ENCODE measurements at regions not wholly inside any gene's neighbourhood (a gene's known extent, or its start where the extent isn't known, plus 50 kb on each side); places are given as distances from the start of the nearest gene placed in this dataset.

DNA sequence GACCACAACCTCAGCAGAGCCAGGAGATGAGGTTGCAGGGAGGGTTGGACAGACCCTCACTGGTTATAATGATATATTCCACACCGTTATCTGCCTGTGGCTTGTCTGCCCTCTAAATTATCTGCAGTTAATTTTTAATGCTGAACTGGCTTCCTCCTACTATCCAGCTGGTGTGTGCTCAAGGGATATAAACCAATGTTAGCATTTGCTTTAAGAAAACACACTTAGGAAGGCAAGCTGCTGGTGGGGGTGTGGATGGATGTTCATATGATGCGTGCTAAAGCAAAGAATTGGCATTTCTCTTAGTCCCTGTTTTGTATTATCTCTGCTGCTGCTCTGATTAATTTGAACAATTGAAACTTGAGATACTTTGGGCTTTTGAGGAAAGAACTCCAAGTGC lies 132.2 kb upstream of the NPVF start:
- DNase-seq (ENCODE audit: low spot score) = no peak

DNA sequence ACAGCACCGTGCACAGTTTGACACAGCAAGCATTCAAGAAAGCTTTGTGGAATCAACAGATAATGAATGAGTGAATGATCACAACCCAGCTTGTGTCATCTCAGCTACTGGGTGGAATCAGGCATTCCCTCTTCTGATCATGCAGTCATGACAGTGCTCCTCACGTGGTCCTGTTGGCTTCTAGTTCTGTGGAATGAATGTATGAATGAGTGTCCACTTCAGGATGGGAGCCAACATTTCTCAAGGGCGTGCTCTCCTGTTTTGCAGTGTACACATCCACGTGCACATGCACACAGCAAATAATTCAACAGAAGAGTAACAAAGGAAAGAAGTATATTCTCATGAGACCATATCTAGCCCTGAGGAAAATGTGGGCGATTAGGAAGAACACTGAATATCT lies 133.1 kb upstream of the NPVF start:
- DNase-seq (ENCODE audit: low spot score) = no peak

DNA sequence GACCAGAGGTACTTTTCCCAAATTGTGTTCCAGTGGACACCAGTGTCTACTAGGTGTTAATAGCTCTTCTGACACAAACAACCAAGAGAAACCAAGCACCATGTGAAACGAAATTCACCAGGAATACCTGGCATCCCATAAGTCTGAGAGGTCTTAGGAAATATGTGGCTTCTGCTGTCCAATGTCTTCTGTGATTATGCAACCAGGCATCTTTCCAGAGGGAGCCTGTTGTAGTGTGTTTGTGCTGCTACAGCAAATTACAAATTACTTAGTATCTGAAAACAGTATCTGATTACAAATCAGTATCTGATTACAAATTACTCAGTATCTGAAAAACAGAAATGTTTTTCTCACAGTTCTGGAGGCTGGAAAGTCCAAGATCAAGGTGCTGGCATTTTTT lies 133.6 kb upstream of the NPVF start:
- DNase-seq (ENCODE audit: low spot score) = no peak

DNA sequence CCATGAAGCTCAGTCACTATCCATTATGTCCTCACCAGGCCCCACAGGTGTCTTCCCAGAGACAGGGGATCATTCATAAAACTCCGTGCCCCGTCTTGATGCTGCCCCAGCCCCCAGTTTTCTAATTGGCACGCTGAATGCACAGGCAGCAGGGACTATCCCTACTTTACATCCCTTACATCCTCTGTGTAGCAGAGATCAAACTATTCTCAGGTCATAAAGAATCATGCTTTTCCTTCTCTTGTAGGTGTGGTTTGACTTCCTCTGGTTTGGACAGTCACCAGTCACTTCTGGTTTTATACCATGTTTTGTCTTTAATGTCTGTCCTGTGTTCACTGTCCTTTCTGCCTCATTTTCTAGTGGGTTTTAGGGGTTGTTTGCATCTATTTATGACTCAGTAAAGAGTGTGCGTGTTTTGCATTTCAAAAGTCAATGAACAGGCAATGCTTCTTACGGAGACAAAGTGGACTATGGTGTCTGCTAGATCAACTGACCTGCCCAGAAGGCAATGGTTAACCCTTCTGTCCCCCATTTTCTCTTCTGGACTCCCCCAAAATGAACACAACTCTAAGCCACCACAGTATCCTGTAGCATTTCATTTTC lies 140.4 kb upstream of the NPVF start:
- DNase-seq (ENCODE audit: low spot score) = no peak

DNA sequence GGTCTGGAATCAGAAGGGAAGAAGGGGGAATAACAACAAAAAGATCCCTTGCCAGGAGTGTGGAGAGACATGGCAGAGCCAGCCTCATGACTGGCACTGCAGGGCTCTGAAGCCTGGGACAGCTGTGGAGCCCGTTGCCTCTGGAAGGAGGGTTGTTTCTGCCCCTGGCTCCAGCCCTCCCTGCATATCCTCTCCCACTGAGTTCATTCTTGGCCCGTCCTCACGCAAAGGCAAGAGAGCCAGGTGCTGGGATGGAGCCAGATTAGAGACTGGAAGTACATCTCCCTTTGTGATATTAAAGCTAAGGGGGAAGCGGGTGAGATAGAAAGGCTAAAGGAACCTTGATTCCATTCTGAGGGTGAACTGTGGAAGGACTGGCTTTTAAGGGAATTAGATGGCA lies 141.5 kb upstream of the NPVF start:
- no peak for DNase-seq (ENCODE audit: low spot score)

DNA sequence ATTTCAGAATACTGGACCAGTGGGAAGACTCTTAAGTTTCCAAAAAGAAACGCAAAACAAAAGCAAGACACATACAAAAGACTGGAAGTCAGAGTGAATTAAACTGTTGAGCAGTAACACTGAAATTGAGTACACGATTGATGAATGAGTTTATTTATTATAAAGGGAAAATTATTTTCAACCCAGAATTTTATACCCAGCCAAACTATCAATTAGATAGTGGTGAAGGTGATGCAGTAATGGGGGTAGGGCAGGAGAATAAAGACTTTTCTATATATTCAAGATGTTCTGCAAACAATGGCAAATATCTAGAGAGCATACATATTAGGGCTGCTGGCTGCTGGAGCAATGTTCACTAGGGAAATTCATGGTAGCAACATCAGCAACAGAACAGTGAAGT lies 143.7 kb upstream of the NPVF start:
- no peak for DNase-seq (ENCODE audit: low spot score)

DNA sequence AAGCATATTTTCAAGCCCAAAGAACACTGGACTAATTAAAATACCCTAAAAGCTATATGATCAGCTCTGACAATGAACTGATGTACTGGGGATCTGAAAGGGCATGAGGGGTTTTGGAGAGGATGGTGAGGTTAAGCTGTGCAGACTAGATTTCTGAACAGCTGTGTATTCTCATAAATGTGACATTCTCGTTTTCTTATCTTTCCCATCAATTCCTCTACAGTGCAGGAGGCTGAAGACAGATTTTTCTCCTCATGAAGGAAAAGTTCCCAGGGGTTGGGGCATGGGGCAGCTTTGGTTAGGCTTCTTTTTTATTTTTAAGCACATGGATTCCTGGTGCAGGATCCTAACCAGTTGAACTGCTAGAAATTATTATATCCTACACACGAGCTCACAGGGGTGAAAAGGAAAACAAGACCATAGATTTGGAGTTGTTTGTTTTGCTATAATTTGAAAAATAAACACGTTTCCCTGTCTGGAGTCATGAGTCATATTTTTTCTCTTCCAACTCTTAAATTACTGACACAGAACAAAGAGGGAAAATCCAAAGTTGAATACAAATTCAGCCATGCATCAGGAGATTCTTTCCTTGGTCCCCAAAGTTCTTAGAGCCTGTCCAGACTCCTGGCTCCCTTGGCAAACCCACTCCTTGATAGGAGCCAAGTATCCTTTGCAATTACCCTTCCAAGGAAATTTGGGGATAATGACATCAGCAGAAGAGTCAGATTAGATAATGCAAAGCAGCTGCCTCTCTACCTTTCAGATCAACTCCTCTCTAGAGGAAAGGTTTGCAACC lies 147.7 kb upstream of the NPVF start:
- DNase-seq (ENCODE audit: low spot score) = no peak

DNA sequence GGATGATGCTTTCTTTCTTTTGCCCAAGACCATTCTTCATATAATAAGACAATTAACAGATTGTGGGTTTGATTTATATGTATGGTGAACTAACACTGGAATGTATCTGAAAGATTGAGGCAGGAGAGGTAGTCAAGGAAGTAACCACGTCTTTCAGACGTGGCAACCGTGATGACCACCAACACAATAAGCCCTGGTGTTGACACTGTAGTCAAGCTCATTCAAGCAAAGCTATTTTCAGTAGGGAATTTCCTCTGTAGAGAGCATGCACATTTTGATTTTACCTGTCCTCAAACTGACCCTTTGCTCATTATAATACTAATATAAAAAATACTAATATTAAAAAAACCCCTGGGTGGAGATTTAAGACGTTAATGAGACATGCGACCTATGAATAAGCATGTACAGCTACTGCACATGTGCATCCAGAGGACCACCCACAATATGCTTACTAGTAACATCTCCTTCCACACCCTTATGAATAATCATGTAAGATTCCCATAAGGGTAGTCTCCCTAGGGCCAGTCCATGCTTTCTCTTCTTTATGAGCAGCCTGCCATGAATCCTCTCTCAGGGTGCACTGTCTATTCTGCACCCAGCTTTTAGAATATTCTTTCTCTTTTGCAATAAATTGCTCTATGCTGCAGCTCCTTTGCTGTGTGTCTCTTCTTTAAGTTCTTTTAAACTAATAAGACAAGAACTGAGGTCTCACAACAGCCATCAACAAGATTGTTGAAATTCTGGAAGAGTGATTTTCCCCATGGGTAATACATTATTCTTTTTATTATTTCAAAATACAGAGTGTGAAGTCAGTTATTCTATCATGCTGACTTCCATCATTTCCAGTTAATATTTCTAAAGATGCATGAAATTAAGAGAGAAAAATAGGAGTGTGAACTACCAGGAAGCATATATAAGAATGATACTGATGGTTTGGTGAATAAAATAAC lies 151.3 kb upstream of the NPVF start:
- no peak for DNase-seq (ENCODE audit: low spot score)

DNA sequence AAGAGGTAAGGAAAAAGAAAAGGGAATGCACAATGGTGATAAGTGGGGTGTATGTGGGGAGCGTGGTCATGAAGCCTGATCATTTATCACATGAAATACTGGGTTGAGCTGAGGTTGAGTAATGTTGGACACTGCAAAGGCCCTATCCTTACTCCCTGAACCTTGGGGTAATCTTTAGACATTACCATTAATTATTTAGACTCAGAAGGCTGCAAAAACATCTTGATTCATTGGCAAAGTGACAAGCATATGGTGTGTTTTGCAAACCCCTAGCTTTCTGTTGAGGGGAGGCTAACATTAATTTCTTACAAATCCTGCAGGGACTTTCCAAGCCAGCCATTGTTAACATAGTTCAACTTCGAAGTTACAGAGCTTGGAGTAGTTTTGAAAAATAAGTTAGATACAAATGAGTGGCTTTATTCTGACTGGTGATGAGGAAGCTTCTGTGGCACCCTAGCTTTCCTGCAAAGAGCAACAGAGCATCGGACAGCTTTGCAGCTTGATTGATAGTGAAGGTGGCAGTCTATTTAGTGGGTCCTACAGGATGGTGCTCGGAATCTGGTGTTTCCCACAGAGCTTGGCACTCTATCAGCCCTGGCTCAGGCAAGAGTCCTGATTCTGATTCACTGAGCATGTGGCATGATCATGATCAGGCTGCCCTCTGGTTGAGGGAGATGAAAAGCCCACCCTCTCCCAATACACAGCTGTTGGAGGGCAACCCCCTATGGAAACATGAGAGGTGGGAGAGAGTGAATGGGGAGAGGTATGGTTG lies 153.7 kb upstream of the NPVF start:
- DNase-seq (ENCODE audit: low spot score) = no peak

DNA sequence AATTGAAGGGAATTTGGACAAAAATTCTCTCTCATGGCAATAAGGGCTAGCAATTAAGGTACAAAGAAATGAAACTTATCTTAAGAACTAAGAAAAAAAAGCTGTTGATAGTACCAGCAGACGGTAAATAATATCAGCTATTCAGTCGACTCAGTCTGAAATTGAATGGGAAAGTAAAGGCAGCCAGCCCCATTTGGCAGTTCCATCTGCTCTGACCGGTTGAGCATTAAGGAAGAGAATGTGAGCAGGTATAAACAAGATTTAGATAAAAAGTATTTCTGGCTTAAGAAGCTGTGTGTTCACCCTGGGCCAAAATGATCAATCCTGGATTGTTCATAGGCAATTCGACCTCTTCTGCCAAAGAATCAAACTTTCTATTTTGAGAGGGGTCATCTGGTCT lies 154.6 kb upstream of the NPVF start:
- DNase-seq (ENCODE audit: low spot score) = no peak

DNA sequence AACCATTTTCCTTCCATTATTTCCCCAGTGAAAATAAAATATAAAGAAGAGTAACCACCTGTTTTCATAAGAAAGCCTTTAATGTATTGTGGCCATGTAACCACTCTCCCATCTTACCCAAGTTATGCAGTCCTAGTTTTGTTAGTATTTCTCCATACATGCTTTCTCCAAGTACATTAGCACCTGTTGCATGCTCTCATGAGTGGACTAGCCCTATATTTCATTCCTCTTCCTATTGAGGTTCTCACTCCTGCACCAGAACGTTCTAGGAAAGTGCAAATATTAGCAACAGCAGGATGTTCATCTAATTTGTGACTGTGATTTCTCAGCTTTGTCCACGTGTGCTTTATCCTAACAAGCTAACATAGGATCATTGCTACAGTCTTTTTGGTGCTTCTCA lies 155.1 kb upstream of the NPVF start:
- no peak for DNase-seq (ENCODE audit: low spot score)

DNA sequence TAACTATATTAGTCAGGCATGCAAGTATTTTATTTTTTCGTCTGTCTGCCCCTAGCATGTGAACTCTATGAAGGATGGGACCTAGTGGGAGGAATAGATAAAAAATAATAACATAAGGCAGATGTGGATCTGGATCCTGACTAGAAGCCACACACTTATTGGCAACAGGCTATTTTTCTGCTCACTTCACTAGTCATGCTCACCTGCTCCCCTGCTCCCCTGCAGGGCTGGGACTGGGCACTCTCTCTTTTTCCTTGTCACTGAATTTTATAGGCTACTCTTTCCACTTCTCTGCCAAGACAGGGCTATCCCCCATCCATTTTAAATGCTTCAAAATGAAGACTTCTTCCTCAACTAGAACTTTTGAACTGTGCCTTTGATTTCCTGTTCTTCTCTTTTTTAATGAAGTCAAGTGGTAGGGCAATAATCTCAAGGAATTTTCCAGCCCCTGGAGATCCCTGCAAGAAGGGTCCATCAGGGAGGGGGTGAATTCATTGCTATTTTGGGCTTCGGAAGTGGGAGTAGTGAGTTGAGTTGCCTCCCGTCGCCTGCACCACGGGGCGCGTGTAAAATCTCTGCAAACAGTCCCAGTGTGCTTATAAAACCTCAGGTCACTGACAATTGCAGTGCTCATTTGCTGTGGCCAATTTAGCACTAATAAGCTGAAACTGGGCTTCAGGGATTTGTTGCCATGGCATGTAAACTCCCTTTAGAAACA lies 156.7 kb upstream of the NPVF start:
- no peak for DNase-seq (ENCODE audit: low spot score)

DNA sequence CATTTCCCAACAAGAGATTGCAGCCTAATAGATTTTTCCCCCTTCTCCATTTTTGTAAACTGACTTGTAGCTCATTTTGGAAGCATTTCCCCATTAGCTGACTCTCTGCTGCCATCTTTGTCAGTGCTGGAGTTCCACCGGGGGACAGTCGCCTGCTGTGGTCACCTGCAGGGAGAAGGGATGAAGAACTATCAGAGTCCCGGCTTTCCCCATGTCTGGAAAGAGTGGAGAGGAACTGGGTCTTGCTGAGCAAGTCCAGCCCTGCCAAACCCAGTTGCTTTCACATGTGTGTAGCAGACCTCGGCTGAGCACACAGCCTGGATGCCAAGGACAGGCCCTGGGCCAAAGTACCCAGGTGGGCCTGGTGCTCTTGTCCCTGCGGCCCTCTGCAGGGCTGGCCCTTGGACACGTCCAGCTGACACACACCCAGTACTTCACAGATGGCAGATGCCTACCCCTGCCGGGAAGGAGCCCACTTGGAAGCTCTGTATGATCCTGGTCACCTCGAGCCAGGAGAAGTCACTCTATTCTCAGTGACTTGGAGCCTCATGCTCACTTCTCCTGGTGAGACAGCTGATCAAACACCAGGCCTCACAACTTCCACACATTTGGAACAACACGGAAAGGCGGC lies 157.3 kb upstream of the NPVF start:
- no peak for DNase-seq (ENCODE audit: low spot score)

DNA sequence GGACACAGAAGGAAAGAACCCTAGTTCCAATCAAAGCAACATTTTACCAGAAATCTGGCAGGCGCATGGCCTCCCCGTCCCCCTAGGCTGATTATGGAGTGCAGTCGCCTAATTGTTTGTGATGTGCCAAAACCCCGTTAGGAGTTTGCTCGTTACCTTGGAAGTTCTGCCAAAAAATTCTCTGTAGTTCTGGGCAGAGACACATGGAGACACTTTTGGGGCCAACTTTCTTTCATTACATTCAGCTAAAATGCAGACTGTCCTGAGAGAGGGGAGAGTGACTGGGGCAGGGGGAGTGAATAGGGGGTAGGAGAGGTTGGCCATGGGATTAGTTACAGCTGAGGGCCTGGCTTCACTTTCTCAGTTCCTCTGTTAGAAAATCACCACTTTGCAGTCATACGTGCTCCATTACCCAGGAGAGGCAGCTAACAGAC lies 158.0 kb upstream of the NPVF start:
- no peak for DNase-seq (ENCODE audit: low spot score)

DNA sequence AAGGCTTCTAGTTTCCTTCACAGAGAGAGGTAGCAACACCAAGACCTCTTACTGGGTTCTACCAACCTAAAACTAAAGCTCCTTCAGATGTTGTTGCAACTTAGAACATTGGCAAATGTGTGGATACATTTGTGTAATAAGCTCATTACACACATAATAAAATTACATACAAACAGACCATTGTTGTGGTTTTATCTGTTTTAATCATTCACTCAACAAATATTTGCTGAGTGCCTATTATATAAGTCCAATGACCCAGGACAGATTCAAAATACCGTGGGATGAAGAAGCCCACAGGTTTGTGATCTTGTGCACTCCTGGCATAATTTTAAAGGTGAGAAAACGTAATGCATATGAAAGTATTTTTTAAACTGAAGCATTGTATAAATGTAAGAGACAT lies 160.4 kb upstream of the NPVF start:
- no peak for DNase-seq (ENCODE audit: low spot score)

DNA sequence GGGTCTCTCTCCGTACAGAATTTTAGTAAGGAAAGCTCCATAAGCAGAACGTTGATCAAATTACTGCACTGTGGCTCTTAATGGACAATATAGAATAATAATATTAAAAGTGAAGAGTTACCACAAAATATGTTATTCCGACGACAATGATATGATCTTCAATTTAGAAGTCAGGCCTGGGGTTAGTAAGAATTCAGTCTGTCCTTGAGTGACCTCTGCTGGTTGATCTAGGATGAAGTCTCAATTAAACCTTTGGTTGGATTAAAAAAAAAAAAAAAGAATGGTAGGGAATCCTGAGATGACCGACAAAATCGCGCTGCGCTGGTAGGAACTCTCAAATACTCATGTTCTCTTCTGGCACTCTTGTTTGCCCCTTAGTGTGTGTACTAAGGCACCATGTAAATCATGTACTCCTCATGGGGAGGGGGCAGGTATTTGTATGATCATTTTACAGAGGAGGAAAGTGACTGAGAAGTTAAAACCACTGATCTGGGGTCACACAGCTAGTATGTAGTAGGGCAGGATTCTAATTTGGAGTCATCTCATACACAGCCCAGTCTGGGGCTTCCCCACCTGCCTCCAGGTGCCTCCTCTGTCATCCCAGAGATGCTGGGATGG lies 161.3 kb upstream of the NPVF start:
- DNase-seq (ENCODE audit: low spot score) = peak; percentile 15

DNA sequence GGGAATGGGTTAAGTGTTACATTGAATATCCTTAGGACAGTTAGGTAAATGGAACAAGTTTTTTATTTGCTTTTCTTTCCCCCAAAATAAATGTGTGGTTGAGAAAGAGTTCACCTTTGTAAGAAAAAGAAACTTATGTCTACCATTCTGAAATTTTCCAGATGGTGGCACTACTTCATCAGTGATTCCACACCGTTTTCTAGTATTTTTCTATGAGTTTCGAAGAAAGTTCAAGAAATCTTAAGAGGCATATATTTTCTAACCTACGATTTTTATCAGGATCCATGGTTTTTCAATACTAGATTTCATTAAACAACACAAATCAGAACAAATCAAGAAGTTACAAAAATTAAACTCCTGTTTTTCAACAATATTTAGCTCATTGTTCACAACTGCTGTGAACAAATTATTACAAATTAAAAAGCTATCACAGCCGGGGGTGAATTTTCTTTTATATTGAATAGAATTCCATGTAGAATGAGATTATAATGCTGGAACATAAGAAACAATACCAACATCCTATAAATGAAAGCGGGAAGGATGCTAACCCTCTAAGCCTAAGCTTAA lies 163.1 kb upstream of the NPVF start:
- DNase-seq (ENCODE audit: low spot score) = no peak

DNA sequence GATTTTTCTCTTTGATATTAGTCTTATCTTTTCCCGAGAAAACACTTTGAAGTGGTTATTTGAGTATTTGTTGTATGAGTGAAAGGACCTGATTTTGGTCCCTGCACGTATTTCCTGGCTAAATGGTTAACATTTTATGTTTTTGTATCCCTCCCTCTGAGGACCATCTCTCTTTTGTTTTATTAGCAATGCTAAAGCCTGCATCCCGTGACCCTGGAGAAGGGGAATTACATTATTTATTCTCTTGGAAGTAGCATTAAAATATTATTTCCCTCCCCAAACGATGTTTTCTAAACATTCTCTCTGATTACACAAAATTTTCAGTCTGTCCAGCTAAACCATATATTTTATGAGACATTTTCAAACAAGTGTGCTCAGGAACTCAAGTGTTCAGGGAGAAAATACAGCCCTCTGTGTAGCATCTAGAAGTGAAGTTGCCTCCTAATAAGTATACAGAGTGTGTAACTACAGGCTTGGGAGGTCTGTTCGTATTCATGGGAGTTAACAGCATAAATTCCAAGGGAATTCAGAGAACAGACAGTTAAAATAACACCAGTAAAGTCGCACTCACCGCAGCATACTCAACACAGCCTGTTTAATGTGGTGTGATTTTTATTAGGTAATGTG lies 163.8 kb upstream of the NPVF start:
- no peak for DNase-seq (ENCODE audit: low spot score)

DNA sequence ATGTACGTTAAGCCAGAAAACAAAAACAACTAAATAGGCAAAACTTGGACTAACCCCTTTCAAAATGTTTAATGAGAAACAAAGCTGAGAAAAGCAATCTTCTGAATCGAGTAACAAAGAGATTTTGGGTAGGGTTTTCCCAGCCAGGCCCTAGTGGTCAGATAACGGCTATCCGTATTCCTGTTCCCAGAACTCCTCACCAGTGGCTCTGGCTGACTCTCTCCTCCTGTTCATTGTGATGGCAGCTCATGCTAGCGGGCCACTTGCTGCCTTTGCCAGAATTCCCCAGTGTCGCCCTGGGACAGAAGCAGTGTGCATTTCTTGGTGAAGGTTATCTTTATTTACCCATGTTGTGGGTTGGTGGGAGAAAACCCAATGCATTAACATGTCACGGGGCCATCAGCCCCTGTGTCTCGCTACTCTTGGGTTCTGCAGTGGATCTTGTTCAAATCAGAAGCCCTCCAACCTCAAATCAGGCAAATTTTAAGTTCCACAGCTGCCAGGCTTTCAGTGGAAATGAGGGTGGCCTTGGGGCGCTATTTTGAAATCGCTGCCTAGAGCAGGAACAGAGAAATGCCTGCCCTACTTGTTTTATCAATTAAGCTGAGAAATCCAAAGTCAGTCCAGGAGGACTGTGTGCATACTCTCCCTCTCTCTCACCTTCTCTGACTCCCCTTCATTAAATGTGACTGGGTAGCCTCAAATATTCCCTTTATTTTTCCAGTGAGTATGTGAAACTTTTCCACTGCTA lies 164.5 kb upstream of the NPVF start:
- DNase-seq (ENCODE audit: low spot score) = no peak

All from HuH-7.5 (cell line).